SK-N-MC (cell line): ENCODE measurements at regions not wholly inside any gene's neighbourhood (a gene's known extent, or its start where the extent isn't known, plus 50 kb on each side); places are given as distances from the start of the nearest gene placed in this dataset.
"Not testable (repeated sequence)": the region's sequence is repeated elsewhere in the genome, so short reads cannot be mapped to it uniquely, and the experiment has no call there.

Experiments used
- EZH2 ChIP-seq: fragments of 200-600 bp; sonication (generic); IDR thresholded peaks from one replicate; pipeline ENCODE4 v1.6.1; 2017; ENCODE audit warnings: antibody characterized with exemption
- FOXP2 ChIP-seq: optimal IDR thresholded peaks from 2 replicates; pipeline ENCODE3; 2011; ENCODE audit warnings: mild to moderate bottlenecking, moderate library complexity; ENCODE audit not compliant: insufficient read depth; ENCODE audit errors: extremely low read length, control extremely low read depth
- POLR2AphosphoS5 ChIP-seq: IDR thresholded peaks from 2 replicates; pipeline ENCODE4 v1.6.1; 2012; ENCODE audit warnings: mild to moderate bottlenecking, low read depth, low read length, borderline replicate concordance

GRCh38 chr2:111420074-111420473 lies 299.4 kb downstream of the BCL2L11 start:
- TF ChIP-seq EZH2, POLR2AphosphoS5, FOXP2: not testable (repeated sequence)
